ENCODE measurements at regions not wholly inside any gene's neighbourhood (a gene's known extent, or its start where the extent isn't known, plus 50 kb on each side); places are given as distances from the start of the nearest gene placed in this dataset.

DNA sequence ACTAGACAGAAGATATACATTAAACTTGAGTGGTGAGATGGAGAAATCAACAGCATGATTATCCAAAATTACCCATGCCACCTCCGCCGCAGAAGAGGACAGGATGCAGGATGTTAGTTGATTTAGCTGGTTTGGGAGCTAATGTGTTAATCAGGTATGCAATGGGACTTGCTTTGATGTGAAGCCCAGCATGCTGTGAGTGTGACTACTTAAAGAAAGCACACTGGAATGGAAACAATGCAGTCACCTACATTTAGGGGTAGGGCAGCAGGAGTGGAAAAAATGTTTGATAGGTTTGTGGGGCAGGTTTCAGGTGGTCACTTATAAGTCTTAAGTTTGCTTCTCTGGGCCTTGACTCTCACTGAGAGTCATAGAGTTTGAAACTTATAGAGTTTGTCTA lies 170.0 kb upstream of the DAAM1 start:
- TF ChIP-seq, protein P1, sequence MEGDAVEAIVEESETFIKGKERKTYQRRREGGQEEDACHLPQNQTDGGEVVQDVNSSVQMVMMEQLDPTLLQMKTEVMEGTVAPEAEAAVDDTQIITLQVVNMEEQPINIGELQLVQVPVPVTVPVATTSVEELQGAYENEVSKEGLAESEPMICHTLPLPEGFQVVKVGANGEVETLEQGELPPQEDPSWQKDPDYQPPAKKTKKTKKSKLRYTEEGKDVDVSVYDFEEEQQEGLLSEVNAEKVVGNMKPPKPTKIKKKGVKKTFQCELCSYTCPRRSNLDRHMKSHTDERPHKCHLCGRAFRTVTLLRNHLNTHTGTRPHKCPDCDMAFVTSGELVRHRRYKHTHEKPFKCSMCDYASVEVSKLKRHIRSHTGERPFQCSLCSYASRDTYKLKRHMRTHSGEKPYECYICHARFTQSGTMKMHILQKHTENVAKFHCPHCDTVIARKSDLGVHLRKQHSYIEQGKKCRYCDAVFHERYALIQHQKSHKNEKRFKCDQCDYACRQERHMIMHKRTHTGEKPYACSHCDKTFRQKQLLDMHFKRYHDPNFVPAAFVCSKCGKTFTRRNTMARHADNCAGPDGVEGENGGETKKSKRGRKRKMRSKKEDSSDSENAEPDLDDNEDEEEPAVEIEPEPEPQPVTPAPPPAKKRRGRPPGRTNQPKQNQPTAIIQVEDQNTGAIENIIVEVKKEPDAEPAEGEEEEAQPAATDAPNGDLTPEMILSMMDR (IDR thresholded peaks at IDR 0.05), result no peak
- no peak for TF ChIP-seq POLR2A (IDR thresholded peaks at IDR 0.05)

Measured in vagina (tissue), 2 donors.